OCI-LY1 (cell line): ENCODE measurements at regions not wholly inside any gene's neighbourhood (a gene's known extent, or its start where the extent isn't known, plus 50 kb on each side); places are given as distances from the start of the nearest gene placed in this dataset.

ENCODE experiments used
- H2AFZ ChIP-seq: fragments of 200-600 bp; sonication (generic), shearing (Covaris generic); 2 replicates; pipeline ENCODE4 v1.6.0; 2014; ENCODE audit warnings: antibody characterized with exemption, mild to moderate bottlenecking, low read length
- H3F3A ChIP-seq: fragments of 200-600 bp; sonication (generic), shearing (Covaris generic); 2 replicates; pipeline ENCODE4 v1.6.0; 2014; ENCODE audit warnings: mild to moderate bottlenecking, antibody characterized with exemption, low read length, moderate library complexity; ENCODE audit not compliant: insufficient read depth
- H3K27ac ChIP-seq: fragments of 200-600 bp; sonication (generic); 2 replicates; pipeline ENCODE4 v1.5.1; 2014; ENCODE audit warnings: low read length, mixed run types, mild to moderate bottlenecking, low read depth; ENCODE audit not compliant: poor library complexity, severe bottlenecking
- H3K27me3 ChIP-seq: fragments of 200-600 bp; sonication (generic); 2 replicates; pipeline ENCODE4 v1.6.0; 2014; ENCODE audit warnings: antibody characterized with exemption, mild to moderate bottlenecking, low read length, moderate library complexity; ENCODE audit not compliant: insufficient read depth
- H3K36me3 ChIP-seq: fragments of 200-600 bp; sonication (generic); 2 replicates; pipeline ENCODE4 v1.6.1; 2014; ENCODE audit warnings: mild to moderate bottlenecking, antibody characterized with exemption, low read length, moderate library complexity, mixed read lengths; ENCODE audit not compliant: insufficient read depth
- H3K4me1 ChIP-seq: fragments of 200-600 bp; sonication (generic); 2 replicates; pipeline ENCODE4 v1.5.1; 2014; ENCODE audit warnings: mild to moderate bottlenecking, low read length, moderate library complexity; ENCODE audit not compliant: insufficient read depth, severe bottlenecking
- H3K4me2 ChIP-seq: fragments of 200-600 bp; sonication (generic), shearing (Covaris generic); 2 replicates; pipeline ENCODE4 v1.6.1; 2014; ENCODE audit warnings: low read length
- H3K4me3 ChIP-seq: fragments of 200-600 bp; sonication (generic); 2 replicates; pipeline ENCODE4 v1.5.1; 2014; ENCODE audit warnings: low read length, low read depth, mild to moderate bottlenecking, mixed read lengths; ENCODE audit not compliant: poor library complexity, severe bottlenecking
- H3K79me2 ChIP-seq: fragments of 200-600 bp; shearing (Covaris generic); 2 replicates; pipeline ENCODE4 v1.6.1; 2016; ENCODE audit warnings: mixed run types, low read length, mixed read lengths; ENCODE audit not compliant: insufficient read depth
- H3K9ac ChIP-seq: fragments of 200-600 bp; sonication (generic), shearing (Covaris generic); 2 replicates; pipeline ENCODE4 v1.6.1; 2014; ENCODE audit warnings: mild to moderate bottlenecking, low read length, mixed read lengths
- H3K9me2 ChIP-seq: fragments of 200-600 bp; sonication (generic), shearing (Covaris generic); 2 replicates; pipeline ENCODE4 v1.6.1; 2014; ENCODE audit warnings: low read depth, mild to moderate bottlenecking, low read length, mixed read lengths
- H3K9me3 ChIP-seq: fragments of 200-600 bp; shearing (Covaris generic); 2 replicates; pipeline ENCODE4 v1.6.1; 2014; ENCODE audit warnings: low read length, mixed read lengths
- H4K20me1 ChIP-seq: fragments of 200-600 bp; sonication (generic), shearing (Covaris generic); 2 replicates; pipeline ENCODE4 v1.6.0; 2016; ENCODE audit warnings: mild to moderate bottlenecking, low read length; ENCODE audit not compliant: insufficient read depth
- EZH2 ChIP-seq: fragments of 200-600 bp; sonication (generic), shearing (Covaris generic); IDR thresholded peaks from 2 replicates; pipeline ENCODE4 v1.8.0; 2017; ENCODE audit warnings: borderline replicate concordance, mixed run types, mild to moderate bottlenecking, antibody characterized with exemption, low read length, moderate library complexity, mixed read lengths
- TF ChIP-seq, protein P1 (sequence below): fragments of 200-600 bp; sonication (generic), shearing (Covaris generic); IDR thresholded peaks from 2 replicates; pipeline ENCODE4 v1.5.1; 2017; ENCODE audit warnings: mild to moderate bottlenecking, antibody characterized with exemption, low read length, moderate library complexity, mixed read lengths

DNA sequence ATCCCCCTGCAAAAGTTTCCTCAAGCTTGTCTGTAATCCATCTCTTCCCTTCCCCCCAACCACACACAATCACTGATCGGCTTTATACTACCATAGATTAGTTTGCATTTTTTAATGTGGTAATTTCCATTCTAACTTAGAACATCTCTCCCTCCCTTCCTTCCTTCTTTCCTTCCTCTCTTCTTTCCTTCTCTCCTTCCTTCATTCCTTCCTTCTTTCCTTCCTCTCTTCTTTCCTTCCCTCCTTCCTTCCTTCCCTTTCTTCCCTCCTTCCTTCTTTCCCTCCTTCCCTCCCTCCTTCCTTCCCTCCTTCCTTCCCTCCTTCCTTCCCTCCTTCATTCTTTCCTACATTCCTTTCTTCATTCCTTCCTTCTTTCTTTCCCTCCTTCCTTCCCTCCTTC lies 166.2 kb upstream of the MSX2 start:
- no peaks in the 10 kb centered on the region for H3F3A ChIP-seq
- H3K4me3 ChIP-seq, result no peak overlapping the region
- H3K4me1 ChIP-seq, result no peaks in the 10 kb centered on the region
- H3K9me2 ChIP-seq, result no peaks in the 10 kb centered on the region
- no peak for TF ChIP-seq EZH2
- TF ChIP-seq, protein P1, sequence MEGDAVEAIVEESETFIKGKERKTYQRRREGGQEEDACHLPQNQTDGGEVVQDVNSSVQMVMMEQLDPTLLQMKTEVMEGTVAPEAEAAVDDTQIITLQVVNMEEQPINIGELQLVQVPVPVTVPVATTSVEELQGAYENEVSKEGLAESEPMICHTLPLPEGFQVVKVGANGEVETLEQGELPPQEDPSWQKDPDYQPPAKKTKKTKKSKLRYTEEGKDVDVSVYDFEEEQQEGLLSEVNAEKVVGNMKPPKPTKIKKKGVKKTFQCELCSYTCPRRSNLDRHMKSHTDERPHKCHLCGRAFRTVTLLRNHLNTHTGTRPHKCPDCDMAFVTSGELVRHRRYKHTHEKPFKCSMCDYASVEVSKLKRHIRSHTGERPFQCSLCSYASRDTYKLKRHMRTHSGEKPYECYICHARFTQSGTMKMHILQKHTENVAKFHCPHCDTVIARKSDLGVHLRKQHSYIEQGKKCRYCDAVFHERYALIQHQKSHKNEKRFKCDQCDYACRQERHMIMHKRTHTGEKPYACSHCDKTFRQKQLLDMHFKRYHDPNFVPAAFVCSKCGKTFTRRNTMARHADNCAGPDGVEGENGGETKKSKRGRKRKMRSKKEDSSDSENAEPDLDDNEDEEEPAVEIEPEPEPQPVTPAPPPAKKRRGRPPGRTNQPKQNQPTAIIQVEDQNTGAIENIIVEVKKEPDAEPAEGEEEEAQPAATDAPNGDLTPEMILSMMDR, result no peak
- no peaks in the 10 kb centered on the region for H3K79me2 ChIP-seq
- no peaks in the 10 kb centered on the region for H3K36me3 ChIP-seq
- no peak overlapping the region for H3K27ac ChIP-seq
- H2AFZ ChIP-seq, result no peak overlapping the region
- H3K9me3 ChIP-seq, result no peaks in the 10 kb centered on the region
- H3K27me3 ChIP-seq, result no peaks in the 10 kb centered on the region; the same call in 1 of the 2 replicates
- H4K20me1 ChIP-seq, result no peaks in the 10 kb centered on the region
- H3K9ac ChIP-seq, result no peak overlapping the region
- H3K4me2 ChIP-seq, result no peak overlapping the region

DNA sequence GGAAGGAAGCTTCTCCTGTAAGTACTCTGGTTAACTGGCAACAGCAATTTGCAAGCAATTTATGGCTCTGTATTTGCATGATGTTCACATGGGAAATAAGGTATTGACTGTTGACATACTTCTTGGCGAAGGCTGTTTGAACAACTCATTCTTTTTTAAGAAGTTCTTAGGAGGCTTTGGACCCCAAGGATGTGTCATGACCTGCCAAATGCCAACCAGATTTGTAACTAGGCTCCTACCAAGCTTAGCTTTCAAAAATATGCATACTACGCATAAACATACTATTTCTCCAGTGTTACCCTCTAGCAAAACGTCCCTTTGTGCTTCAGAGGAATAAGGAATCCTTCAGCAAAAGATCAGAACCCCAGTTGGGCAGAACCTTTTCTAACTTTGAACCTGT lies 165.2 kb upstream of the MSX2 start:
- no peaks in the 10 kb centered on the region for H3K79me2 ChIP-seq
- H3K9me3 ChIP-seq, result no peaks in the 10 kb centered on the region
- no peak overlapping the region for H3K4me2 ChIP-seq
- no peak overlapping the region for H2AFZ ChIP-seq
- H3K9me2 ChIP-seq, result no peaks in the 10 kb centered on the region
- no peak for TF ChIP-seq EZH2
- TF ChIP-seq, protein P1, result no peak
- no peak overlapping the region for H3K4me3 ChIP-seq
- no peaks in the 10 kb centered on the region for H3K36me3 ChIP-seq
- H3K4me1 ChIP-seq, result no peaks in the 10 kb centered on the region
- H3F3A ChIP-seq, result no peaks in the 10 kb centered on the region
- H4K20me1 ChIP-seq, result no peaks in the 10 kb centered on the region
- H3K27ac ChIP-seq, result no peak overlapping the region
- H3K9ac ChIP-seq, result no peak overlapping the region
- H3K27me3 ChIP-seq, result no peaks in the 10 kb centered on the region; the same call in 1 of the 2 replicates

DNA sequence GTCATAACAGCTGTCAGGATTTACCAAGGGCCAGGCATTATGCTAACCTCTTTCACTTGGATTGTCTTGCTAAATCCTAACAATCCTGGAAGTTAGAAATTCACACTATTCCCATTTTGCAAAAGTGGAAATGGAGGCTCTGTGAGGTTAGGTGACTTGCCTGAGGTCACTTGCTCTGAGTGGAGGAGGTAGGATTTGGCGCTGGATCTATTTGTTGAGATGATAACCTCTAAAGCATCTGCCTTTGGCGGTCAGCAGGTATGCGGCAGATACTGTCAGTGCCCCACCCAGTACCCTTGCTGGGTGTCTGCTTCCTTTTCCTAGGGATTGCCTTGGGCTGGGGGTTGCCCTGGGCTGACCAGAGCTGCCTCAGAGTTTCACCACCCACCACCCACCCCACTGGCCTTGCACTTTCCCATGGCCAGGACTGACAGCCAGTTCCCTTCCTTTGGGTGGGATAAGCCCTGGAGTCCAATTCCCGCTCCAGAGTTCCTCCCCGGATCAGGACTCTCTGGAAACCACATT lies 164.8 kb upstream of the MSX2 start:
- H3K36me3 ChIP-seq, result no peaks in the 10 kb centered on the region
- no peaks in the 10 kb centered on the region for H3K4me1 ChIP-seq
- no peaks in the 10 kb centered on the region for H3K9me3 ChIP-seq
- no peak overlapping the region for H3K9ac ChIP-seq
- no peak overlapping the region for H3K27ac ChIP-seq
- H3F3A ChIP-seq, result no peaks in the 10 kb centered on the region
- no peaks in the 10 kb centered on the region; the same call in 1 of the 2 replicates for H3K27me3 ChIP-seq
- no peak overlapping the region for H3K4me2 ChIP-seq
- H4K20me1 ChIP-seq, result no peaks in the 10 kb centered on the region
- no peak for TF ChIP-seq EZH2
- TF ChIP-seq, protein P1, result no peak
- no peaks in the 10 kb centered on the region for H3K79me2 ChIP-seq
- no peak overlapping the region for H2AFZ ChIP-seq
- H3K4me3 ChIP-seq, result no peak overlapping the region
- no peaks in the 10 kb centered on the region for H3K9me2 ChIP-seq
